GM18868 (cell line): ENCODE measurements at regions not wholly inside any gene's neighbourhood (a gene's known extent, or its start where the extent isn't known, plus 50 kb on each side); places are given as distances from the start of the nearest gene placed in this dataset.
"Not testable (repeated sequence)": the region's sequence is repeated elsewhere in the genome, so short reads cannot be mapped to it uniquely, and the experiment has no call there.

ENCODE experiments used
- ATAC-seq: cut with Tn5 transposase; IDR thresholded peaks from one replicate; pipeline ENCODE4 v1.9.1; 2021; ENCODE audit warnings: mild to moderate bottlenecking, moderate library complexity; ENCODE audit not compliant: unreplicated experiment

GRCh38 chr16:55061126-55061525 is 130.5 kb downstream of the IRX5 start:
- ATAC-seq: no peak

GRCh38 chr16:55062442-55062841 is 131.8 kb downstream of the IRX5 start:
- ATAC-seq: no peak

GRCh38 chr16:55072976-55073375 is 142.3 kb downstream of the IRX5 start:
- ATAC-seq: no peak

GRCh38 chr16:55073830-55074229 is 143.2 kb downstream of the IRX5 start:
- ATAC-seq: no peak

GRCh38 chr16:55075208-55075607 is 144.5 kb downstream of the IRX5 start:
- not testable (repeated sequence) for ATAC-seq

- ATAC-seq: no peak
Measured at GRCh38 chr16:55076053-55076452, 145.4 kb downstream of the IRX5 start.

DNA sequence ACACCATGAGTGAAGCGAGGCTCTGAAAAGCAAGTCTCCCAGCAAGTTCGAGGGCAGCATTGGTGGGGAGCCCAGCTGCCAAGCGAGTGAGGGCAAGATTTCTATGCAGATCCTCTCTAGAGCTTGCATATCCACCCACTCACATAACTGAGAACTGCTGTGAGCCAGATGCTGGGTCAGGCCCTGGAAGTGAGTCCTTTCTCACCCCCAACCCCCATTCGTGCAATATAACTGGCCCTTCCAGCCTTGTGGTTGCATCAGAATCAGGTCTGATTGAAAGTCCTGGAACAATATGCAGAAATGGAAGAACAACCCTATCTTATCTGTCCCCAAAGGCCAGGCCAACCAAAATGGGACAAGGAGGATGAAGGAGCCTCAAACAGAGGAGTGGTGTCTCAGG is 146.6 kb downstream of the IRX5 start:
- no peak for ATAC-seq

- ATAC-seq: no peak
Measured at GRCh38 chr16:55078153-55078552, 147.5 kb downstream of the IRX5 start.

- no peak for ATAC-seq
Measured at GRCh38 chr16:55078699-55079410, 148.2 kb downstream of the IRX5 start.

- ATAC-seq: no peak
Measured at GRCh38 chr16:55081622-55082590, 151.2 kb downstream of the IRX5 start.

GRCh38 chr16:55082591-55082976 is 151.9 kb downstream of the IRX5 start:
- ATAC-seq: no peak

DNA sequence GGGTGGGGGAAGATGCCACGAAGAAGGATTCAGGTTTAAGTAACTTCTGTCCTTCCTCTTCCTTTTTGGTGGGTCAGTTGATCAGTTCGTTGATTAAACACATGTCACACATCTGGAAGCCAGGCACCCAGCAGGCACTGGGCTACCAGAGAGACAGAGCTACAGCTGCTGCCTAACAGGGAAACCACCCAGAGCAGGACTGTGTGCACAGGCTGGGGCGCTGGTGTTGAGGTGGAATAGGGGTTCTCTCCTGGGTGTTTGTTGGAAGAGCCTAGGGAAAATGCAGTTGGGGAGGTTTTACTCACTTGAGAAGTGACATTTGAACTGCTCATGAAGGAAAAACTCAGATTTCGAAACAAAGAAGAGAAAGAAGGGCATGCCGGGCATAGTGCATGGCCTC is 152.4 kb downstream of the IRX5 start:
- ATAC-seq: no peak

- no peak for ATAC-seq
Measured at GRCh38 chr16:55088098-55088497, 157.4 kb downstream of the IRX5 start.

- ATAC-seq: no peak
Measured at GRCh38 chr16:55089600-55089999, 158.9 kb downstream of the IRX5 start.

DNA sequence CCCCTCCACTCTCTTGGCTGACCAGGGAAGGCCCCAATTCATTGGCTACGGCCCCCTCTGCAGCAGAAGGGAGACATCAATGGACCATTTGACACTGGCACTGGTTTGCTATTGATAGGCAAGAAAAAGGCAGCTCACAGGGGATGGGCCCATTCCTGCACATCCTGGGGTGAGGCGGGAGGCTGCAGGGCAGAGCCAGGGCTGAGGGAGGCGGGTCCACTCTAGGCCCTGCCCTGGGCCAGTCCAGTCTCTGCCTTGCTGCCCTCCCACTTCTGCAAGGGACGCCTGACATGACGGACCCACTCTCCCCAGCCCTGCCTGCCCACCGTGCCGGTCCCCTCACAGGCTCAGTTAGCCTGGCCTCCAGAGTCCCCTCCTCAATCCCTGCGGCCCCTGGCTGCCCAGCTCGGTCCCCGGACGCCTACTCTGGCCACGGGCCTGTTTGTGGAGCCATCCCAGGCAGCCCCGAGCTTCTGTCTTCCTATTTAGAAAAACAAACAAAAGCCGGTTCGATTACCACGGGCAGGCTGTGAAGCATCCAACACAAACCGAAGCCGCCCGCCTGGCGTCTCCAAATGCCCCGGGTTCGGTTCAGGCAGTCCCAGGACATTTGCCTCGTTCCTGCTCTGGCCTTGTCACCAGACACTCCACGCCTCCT is 160.7 kb downstream of the IRX5 start:
- ATAC-seq: no peak

DNA sequence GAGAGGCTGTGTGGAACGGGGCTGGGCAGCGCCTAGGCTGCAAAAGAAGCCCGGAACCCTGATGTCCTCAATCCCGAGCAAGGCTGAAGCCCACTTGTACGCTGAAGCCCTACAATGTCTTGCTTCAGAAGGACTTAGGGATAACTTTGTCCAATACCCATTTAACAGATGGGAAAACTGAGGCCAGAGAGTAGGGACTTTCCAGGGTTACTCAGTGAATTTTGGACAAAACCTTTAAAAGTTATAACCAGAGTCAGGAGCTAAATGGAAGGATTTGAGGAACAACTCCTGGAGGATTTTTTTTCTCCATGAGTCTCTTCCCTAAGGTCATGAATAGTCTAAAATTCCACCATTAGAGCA is 161.2 kb downstream of the IRX5 start:
- no peak for ATAC-seq

GRCh38 chr16:55100100-55100499 is 169.4 kb downstream of the IRX5 start:
- no peak for ATAC-seq

GRCh38 chr16:55101026-55101425 is 170.4 kb downstream of the IRX5 start:
- ATAC-seq: no peak

DNA sequence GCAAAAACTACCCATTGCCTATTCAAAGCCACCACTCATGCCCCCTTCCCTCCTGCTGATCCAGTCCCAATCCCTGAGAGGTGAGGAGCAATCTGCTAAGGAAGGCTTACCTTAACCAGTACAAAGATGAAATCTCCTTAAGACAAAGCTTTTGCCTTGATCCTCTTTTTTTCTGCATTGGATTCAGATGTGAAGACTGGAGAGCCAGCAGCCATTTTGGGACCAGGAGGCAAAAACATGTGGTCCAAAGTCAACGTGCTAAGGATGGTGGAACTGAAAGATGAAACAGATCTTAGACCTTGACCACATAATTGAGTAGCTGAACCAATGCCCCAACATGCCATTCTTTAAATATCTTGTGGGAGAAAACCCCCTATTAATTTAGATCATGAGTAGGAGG is 171.4 kb downstream of the IRX5 start:
- no peak for ATAC-seq

GRCh38 chr16:55102531-55102930 is 171.9 kb downstream of the IRX5 start:
- no peak for ATAC-seq

GRCh38 chr16:55107851-55108250 is 177.2 kb downstream of the IRX5 start:
- ATAC-seq: no peak

DNA sequence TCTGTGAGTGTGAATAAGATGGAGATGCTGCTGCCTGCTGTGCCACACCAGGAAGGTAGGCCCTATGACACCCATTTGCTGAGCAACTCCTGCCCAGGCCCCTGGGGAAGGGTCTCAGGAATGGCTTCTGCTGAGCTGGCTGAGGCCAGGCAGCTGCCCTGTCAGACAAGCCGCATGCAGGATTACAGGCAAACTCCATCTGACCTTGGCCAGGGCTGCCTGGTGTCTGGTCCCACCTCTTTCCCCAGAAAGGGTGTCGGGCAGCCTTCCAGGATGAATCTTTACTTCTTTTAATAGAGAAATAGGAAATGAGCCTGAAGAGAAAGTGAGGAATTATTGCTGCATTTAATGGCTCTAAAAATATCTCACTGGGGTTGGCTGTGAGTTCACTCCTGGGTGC is 182.5 kb downstream of the IRX5 start:
- no peak for ATAC-seq
